ENCODE measurements at regions not wholly inside any gene's neighbourhood (a gene's known extent, or its start where the extent isn't known, plus 50 kb on each side); places are given as distances from the start of the nearest gene placed in this dataset.
"Not testable (repeated sequence)": the region's sequence is repeated elsewhere in the genome, so short reads cannot be mapped to it uniquely, and the experiment has no call there.

GRCh38 chr9:34907044-34907443 lies 51.0 kb upstream of the PHF24 start:
- DNase-seq: no peak

- peak; percentile 38 for DNase-seq
Observed at GRCh38 chr9:34899535-34900158, 58.4 kb upstream of the PHF24 start.

DNA sequence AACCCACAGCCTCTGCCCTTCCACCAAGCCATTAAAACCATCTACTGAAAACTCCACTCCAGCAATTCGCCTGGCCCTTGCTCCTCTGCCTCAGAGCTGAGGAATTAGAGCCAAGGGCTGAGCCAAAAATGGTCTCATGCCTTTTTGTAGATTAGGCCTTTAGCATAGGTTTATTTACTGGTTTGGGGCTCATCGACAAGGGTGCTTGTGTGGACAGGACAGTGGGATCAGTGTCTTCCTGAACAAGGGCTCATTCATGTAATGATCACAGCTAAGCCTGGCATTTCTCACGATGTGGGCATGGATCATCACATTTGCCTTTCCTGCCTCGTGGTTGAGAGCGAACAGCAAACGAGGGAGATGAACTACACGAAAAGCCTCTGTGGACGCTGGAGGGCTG lies 59.2 kb upstream of the PHF24 start:
- no peak for DNase-seq

DNA sequence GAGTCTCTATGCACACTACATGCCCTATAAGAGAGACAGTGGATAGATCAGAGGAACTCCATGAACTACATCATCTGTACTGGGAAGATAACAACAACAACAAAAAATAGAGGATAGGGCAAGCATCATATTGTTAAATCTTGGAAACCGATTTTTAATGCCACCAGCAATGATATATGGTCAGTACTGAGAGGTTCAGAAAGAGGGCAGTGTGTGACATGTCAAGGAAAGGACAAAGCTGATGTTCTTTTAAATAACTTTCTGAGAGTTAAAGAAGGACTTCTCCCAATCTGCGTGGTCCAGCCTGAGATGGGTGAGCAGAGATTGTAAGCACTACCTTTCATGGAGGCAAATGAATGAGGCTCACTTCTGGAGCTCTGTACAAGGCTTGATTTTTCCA lies 62.0 kb upstream of the PHF24 start:
- no peak for DNase-seq

GRCh38 chr9:34892886-34893285 lies 65.2 kb upstream of the PHF24 start:
- no peak for DNase-seq

- no peak for DNase-seq
Observed at GRCh38 chr9:34891386-34891785, 66.7 kb upstream of the PHF24 start.

DNA sequence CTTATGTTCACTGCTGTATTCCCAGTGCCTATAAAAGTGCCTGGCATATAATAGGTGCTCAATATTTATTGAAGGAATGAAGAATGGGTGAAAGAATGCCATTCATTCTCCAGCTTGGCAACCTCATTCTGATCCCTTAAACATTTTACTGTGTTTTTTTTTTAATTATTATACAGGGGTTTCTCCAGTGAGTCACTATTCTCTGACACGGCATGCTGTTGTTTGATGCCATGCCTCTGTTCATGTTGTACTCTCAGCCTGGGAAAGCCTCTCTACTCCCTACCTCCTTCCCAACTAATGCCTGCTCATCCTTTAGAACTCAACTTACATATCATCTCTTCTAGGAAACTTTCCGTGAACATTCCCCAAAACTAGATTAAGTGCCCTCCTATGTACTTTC lies 70.2 kb upstream of the PHF24 start:
- DNase-seq: no peak

DNA sequence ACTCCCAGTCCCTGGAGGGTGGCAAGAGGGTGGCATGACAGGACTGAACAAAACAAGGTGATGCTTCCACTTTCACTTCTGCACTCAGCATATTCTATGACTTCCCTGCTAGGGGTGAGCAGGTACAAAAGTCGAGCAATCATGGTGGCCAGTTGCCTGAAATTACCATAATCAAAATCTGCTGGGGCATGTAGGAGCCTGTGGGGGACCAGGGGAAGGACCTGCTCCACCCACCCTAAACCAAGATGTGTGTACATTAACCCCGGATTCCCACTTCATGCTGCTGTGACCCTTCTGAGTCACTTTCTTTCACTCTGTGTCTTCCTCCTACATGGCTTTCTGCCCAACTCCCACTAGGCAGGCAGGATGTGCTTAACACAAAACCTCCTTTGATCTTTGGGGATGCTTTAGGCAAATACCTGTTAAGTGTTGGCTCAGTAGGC lies 73.3 kb upstream of the PHF24 start:
- DNase-seq: no peak

DNA sequence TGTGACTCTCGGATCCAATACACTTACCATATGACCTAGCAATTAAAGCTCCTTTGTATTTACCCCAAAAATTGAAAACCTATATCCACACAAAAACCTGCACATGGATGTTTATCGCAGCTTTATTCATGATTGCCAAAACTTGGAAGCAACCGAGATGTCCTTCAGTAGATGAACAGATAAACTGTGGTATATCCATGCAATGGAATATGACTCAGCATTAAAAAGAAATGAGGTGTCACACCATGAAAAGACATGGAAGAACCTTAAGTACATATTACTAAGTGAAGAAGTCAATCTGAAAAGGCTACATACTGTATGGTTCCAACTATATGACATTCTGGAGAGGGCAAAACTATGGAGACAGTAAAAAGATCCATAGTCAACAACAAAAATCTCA lies 82.0 kb upstream of the PHF24 start:
- no peak for DNase-seq

DNA sequence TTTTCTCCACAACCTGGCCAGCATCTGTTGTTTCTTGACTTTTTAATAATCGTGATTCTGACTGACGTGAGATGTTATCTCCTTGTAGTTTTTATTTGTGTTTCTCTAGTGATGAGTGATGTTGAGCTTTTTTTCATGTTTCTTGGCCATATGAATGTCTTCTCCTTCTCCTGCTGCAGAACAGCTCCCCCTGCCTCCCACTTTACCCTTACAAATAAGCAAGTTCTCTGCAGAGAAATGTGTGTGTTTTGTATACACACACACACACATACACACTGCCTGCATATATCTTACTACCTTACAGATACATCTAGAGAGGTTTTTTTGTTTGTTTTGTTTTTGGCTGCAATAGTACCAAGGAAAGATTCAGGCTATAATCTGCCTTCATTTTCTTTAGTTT lies 88.7 kb upstream of the PHF24 start:
- no peak for DNase-seq

DNA sequence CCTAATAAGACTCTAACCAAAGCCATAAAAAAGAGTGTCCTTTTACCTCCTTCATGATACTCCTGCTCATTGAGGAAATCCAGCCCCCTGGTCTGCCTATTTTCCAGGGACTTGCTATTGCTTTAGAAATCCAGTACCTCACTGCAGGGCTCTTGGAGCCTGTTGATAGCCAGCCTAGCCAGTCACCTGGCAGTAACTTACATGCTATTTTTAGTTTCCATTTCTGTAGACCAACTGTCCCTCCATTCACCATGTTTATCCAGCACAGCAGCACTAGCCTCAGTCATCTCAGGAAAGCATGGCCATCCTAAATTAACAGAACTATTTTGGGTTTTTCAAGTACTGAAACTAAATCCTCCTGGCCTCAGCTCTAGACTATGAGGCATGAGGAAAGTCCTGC lies 91.5 kb upstream of the PHF24 start:
- no peak for DNase-seq

- no peak for DNase-seq
Observed at GRCh38 chr9:34863426-34863825, 94.7 kb upstream of the PHF24 start.

DNA sequence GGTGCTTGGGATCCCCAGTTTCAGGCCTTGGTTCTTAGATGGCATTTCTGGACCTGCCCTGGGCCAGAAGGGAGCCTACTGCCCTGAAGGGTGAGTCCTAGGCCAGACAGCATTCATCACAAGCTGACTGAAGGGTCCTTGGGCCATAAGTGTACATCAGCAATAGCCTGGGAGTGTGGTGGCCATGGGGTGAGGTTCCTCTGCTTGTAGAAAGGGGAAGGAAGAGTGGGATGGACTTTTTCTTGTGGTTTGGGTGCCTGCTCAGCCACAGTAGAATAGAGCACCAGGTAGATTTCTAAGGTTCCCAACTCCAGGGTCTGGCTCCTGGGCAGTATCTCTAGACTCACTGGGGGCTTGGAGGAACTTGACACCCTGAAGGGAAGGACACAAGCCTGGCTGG lies 95.2 kb upstream of the PHF24 start:
- no peak for DNase-seq

DNA sequence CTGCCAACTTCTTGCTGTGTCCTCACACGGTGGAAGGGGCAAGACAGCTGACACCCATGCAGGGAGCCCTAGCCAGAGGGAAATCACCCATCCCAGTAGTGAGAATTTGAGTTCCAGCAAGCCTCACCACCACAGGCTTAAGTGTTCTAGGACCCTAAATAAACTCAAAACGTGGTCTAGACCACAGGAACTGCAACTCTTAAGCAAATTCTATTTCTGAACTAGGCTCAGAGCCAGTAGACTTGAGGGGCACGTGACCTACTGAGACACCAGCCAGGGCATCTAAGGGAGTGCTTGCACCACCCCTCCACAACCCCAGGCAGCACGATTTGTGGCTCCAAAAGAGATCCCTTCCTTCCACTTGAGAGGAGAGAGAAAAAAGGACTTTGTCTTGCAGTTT lies 96.0 kb upstream of the PHF24 start:
- DNase-seq: no peak

- not testable (repeated sequence) for DNase-seq
Observed at GRCh38 chr9:34855016-34855415, 103.1 kb upstream of the PHF24 start.

DNA sequence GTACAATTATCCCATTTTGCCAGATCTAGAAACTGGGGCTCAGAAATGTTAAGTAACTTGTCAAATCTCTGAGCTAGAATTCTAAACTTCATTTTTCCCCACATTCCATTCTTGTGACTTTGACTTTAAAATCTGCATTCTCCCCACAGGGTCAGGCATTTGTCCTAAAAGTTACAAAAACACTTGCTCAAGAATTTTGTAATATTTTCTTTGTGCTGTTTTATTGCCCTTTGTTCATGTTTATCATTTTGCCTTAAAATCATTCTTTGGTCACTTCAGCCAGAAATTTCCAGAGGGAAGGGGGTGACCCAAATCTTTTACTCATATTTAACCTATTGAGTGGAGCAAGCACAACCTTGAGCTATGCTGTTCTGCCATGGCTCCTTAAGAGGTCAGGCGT lies 120.1 kb upstream of the CCL21 start:
- no peak for DNase-seq

- DNase-seq: no peak
Observed at GRCh38 chr9:34826999-34827538, 117.1 kb upstream of the CCL21 start.

GRCh38 chr9:34825775-34826174 lies 115.8 kb upstream of the CCL21 start:
- DNase-seq: no peak

GRCh38 chr9:34823778-34824177 lies 113.8 kb upstream of the CCL21 start:
- DNase-seq: no peak

DNA sequence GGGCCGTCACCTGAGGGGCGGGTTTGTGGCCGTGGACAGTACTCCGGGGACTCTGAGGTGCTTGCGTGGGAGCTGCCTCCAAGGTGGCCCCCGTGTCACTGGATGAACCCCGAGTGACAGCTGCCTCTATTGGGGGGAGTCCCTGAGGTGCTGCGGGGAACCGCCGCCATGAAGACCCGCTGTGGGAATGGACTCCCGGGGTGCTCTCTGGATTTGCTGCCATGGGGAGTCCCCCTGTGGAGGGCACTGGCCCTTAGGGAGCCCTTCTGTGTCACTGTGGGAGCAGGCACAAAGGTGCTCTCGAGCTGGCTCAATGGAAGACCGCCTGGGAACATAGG lies 100.2 kb upstream of the CCL21 start:
- no peak for DNase-seq

DNA sequence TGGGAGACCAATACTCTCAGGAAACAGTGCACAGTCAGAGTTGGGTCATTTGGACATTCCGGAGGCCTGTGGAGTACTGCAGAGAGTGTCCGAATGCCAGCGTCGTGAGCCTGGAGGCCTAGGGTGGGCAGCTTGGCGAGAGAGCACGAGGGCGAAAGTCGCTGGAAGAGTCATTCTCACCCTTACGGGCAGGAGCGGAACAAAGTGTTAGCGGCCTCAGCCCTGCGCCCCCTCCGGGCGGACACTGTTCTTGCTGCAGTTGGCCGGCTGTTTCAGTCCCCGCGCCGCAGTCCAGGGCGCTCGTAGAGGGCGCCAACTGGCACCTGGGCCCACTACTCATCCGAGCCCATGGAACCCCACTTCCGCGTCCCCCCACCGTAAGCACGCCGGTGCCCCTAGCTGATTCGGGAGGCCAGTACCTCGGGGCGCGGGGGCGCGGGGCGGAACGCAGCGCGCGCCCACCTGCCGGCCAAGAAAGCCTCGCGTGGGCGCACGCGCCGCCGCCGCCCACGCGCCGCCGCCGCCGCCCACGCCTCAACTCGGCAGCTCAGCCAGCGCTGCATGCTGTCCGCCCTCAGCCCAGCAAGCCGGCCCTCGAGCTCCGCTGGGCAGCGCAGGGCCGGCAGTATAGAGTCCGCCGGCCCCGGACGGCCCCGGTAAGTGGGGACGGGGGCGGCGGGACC lies 99.7 kb upstream of the CCL21 start:
- DNase-seq: no peak

- no peak for DNase-seq
Observed at GRCh38 chr9:34802916-34803315, 93.0 kb upstream of the CCL21 start.

DNA sequence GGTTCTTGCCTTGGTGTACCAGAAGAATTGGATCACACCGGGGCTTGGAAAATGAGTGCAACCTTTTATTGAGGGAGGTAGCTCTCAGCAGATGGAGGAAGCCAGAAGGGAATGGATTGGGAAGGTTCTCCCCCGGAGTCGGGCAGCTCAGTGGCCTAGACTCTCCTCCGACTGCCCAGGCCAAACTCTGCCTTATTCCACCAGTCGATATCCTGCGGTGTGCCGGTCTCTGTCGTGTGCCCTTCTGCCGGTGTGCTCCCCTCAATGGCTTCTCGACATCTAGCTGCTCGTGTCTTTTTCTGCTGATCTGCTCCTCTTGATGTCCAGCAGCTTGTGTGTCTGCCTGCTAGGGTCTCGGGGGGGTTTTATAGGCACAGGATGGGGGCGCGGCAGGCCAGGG lies 87.4 kb upstream of the CCL21 start:
- no peak for DNase-seq

DNA sequence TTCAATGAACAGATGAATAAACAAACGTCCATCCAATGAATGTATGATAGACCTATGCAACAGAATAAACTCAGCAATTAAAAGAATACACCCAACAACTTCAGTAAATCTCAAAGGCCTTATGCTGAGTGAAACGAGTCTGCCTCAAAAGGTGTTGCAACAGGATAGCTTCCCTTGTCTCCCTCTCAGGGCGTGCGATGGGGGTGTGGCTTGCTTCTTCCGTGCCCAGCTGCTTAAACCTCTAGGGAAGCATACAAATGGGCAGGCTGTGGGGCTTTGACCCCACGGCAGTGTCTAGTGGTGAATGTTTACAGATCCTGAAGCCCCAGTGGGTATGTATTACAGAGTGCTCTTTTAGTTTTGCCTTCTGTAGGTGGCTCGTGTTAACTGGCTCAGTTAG lies 87.0 kb upstream of the CCL21 start:
- no peak for DNase-seq

DNA sequence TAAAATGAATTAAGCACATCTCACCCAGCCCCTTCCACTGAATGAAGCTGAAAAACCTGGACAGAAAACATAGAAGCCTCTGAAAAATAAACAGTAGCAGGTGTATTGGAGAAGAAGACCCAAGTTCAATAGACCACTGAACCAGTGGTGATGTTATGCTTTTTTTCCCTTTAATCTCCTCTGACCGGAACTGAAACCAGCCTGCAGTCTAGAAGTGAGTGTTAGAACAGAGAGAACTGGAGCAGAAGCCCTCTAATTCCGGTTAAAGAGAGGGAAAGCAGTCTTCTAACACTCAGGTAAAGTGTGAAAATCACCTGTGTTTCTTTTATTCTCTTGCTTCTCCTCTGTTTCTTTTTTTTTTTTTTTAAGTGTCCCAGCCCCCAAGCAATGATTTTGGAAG lies 83.5 kb upstream of the CCL21 start:
- DNase-seq: no peak
